Hindlimb muscle (tissue), 1 donor: ENCODE measurements at regions not wholly inside any gene's neighbourhood (a gene's known extent, or its start where the extent isn't known, plus 50 kb on each side); places are given as distances from the start of the nearest gene placed in this dataset.
A peak's percentile ranks its signal among the peaks of the same experiment; 100 is the strongest.
"Not testable (repeated sequence)": the region's sequence is repeated elsewhere in the genome, so short reads cannot be mapped to it uniquely, and the experiment has no call there.

Source experiments
- DNase-seq: peaks from one replicate; pipeline ENCODE4 v3.0.0-alpha.2; 2013

- no peak for DNase-seq
Measured at GRCh38 chr5:115469904-115470516, 74.6 kb downstream of the FEM1C start.

GRCh38 chr5:115467628-115468027, 76.9 kb downstream of the FEM1C start:
- no peak for DNase-seq

- no peak for DNase-seq
Measured at GRCh38 chr5:115465431-115465830, 79.1 kb downstream of the FEM1C start.

- no peak for DNase-seq
Measured at GRCh38 chr5:115463983-115464382, 80.6 kb downstream of the FEM1C start.

- DNase-seq, result no peak
Measured at GRCh38 chr5:115461506-115462290, 82.9 kb downstream of the FEM1C start.

- no peak for DNase-seq
Measured at GRCh38 chr5:115461093-115461492, 83.5 kb downstream of the FEM1C start.

GRCh38 chr5:115460472-115460871, 84.1 kb downstream of the FEM1C start:
- no peak for DNase-seq

GRCh38 chr5:115459855-115460341, 84.7 kb downstream of the FEM1C start:
- no peak for DNase-seq

- no peak for DNase-seq
Measured at GRCh38 chr5:115458416-115458815, 86.2 kb downstream of the FEM1C start.

- DNase-seq, result peak; percentile 67
Measured at GRCh38 chr5:115458003-115458409, 86.6 kb downstream of the FEM1C start.

- DNase-seq, result no peak
Measured at GRCh38 chr5:115457571-115457970, 87.0 kb downstream of the FEM1C start.

GRCh38 chr5:115456539-115457040, 88.0 kb downstream of the FEM1C start:
- no peak for DNase-seq

- no peak for DNase-seq
Measured at GRCh38 chr5:115456056-115456455, 88.5 kb downstream of the FEM1C start.

GRCh38 chr5:115455301-115455707, 89.3 kb downstream of the FEM1C start:
- no peak for DNase-seq

GRCh38 chr5:115453391-115454095, 91.0 kb downstream of the FEM1C start:
- DNase-seq, result no peak

- no peak for DNase-seq
Measured at GRCh38 chr5:115452536-115453235, 91.9 kb downstream of the FEM1C start.

GRCh38 chr5:115452083-115452482, 92.5 kb downstream of the FEM1C start:
- no peak for DNase-seq

- DNase-seq, result no peak
Measured at GRCh38 chr5:115450741-115451140, 93.8 kb downstream of the FEM1C start.

- DNase-seq, result not testable (repeated sequence)
Measured at GRCh38 chr5:115448630-115449029, 95.9 kb downstream of the FEM1C start.

- no peak for DNase-seq
Measured at GRCh38 chr5:115440782-115441451, 103.7 kb downstream of the FEM1C start.

- no peak for DNase-seq
Measured at GRCh38 chr5:115439639-115440038, 104.9 kb downstream of the FEM1C start.

- DNase-seq, result no peak
Measured at GRCh38 chr5:115439042-115439441, 105.5 kb downstream of the FEM1C start.
